Lower leg skin (tissue), 4 donors: ENCODE measurements at regions not wholly inside any gene's neighbourhood (a gene's known extent, or its start where the extent isn't known, plus 50 kb on each side); places are given as distances from the start of the nearest gene placed in this dataset.

ENCODE experiments used
- DNase-seq, 2 donors: peaks; one replicate each; pipeline ENCODE4 v3.0.0-alpha.2; 2019; ENCODE audit warnings: low spot score in 2 of 2
- H3K4me3 ChIP-seq: fragments of 200-600 bp; sonication (generic); 2 replicates; pipeline ENCODE4 v1.5.1; 2017; ENCODE audit warnings: mild to moderate bottlenecking, low read depth; ENCODE audit not compliant: poor library complexity, severe bottlenecking
- POLR2A ChIP-seq, 2 donors: fragments of 450-650 bp; IDR thresholded peaks; one replicate each; pipeline ENCODE4 v1.6.1; 2016 to 2017; ENCODE audit warnings: antibody characterized with exemption in 2 of 2, mild to moderate bottlenecking in 1 of 2, moderate library complexity in 1 of 2
- WGBS, 2 donors: methylation state at CpG; one replicate each; pipeline ENCODE4 v1.1.5; 2018; 5-methylcytosine and 5-hydroxymethylcytosine counted together
- intact Hi-C: fragments of 100-400 bp; cut with DNase I; formaldehyde crosslinking; loops from one replicate; pipeline ENCODE4 v1.15.0; 2023; ENCODE audit warnings: low total_unique reads
- TF ChIP-seq, protein P1 (sequence below), 3 donors: fragments of 450-650 bp; IDR thresholded peaks; one replicate each; pipeline ENCODE4 v1.5.1; 2016; ENCODE audit warnings: antibody characterized with exemption in 3 of 3, mild to moderate bottlenecking in 3 of 3, moderate library complexity in 2 of 3

DNA sequence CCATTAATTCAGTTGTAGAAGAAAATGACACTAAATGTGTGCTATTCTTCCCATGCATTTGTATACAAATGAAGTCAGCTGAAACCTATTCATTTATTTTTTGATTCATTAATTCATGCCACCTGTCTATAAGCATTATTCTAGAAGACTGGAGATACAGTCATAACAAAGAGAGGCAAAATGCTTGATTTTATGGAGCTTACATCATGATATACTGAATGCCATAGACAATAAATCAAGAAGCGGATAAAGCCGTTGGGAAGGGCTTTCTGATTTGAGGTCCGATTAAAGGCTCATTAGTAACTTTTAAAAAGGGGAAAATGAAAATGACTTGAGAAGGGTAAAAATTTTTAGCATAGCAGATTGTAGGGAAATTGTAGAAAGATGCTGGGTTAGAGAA is 494.9 kb downstream of the RERGL start:
- WGBS, 2 donors, result 81 to 84% methylated on average over 3 of the region's 3 CpGs
- no peak for TF ChIP-seq POLR2A (IDR thresholded peaks at IDR 0.05)
- TF ChIP-seq, protein P1, sequence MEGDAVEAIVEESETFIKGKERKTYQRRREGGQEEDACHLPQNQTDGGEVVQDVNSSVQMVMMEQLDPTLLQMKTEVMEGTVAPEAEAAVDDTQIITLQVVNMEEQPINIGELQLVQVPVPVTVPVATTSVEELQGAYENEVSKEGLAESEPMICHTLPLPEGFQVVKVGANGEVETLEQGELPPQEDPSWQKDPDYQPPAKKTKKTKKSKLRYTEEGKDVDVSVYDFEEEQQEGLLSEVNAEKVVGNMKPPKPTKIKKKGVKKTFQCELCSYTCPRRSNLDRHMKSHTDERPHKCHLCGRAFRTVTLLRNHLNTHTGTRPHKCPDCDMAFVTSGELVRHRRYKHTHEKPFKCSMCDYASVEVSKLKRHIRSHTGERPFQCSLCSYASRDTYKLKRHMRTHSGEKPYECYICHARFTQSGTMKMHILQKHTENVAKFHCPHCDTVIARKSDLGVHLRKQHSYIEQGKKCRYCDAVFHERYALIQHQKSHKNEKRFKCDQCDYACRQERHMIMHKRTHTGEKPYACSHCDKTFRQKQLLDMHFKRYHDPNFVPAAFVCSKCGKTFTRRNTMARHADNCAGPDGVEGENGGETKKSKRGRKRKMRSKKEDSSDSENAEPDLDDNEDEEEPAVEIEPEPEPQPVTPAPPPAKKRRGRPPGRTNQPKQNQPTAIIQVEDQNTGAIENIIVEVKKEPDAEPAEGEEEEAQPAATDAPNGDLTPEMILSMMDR (IDR thresholded peaks at IDR 0.05), result no peak
- intact Hi-C loops, result no loop called here

DNA sequence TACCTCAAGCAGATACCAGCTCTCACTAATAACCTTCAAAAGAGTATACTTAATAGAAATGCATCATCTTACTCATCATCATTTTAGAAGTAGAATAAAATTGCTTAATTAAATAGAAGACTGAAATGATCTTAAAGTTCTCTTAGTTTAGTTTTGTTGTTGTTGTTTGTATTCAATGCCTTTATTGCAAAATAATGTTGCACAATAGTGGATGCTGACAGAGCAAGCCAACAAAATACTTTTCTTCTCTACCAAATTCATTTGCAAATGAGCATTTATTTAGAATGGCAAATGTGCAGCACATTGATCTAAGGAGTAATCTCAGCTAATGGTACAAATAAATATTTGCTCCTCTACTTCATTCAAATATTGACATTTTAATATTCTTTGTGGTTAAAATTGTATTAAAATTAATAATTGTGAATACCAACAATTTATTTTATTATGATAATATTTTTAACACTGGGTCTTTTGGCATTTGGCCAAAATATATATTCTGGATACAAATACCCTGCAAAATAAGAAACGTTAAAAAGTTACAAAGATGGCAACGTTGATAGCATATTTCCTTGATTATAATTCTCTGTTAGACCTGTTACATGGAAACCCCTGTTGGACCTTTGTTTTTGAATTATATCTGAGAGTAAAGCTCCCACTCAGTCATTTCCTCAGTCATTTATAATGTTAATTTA is 496.1 kb downstream of the RERGL start:
- H3K4me3 ChIP-seq, result no peak overlapping the region
- 65 to 73% methylated on average over 2 of the region's 2 CpGs for WGBS, 2 donors
- TF ChIP-seq, protein P1 (IDR thresholded peaks at IDR 0.05), result no peak
- no peak for TF ChIP-seq POLR2A (IDR thresholded peaks at IDR 0.05)
- intact Hi-C loops, result no loop called here
- no peak for DNase-seq

More for the DNA sequence above, 494.9 kb downstream of the RERGL start:
- H3K4me3 ChIP-seq, result no peak overlapping the region
- no peak for DNase-seq

DNA sequence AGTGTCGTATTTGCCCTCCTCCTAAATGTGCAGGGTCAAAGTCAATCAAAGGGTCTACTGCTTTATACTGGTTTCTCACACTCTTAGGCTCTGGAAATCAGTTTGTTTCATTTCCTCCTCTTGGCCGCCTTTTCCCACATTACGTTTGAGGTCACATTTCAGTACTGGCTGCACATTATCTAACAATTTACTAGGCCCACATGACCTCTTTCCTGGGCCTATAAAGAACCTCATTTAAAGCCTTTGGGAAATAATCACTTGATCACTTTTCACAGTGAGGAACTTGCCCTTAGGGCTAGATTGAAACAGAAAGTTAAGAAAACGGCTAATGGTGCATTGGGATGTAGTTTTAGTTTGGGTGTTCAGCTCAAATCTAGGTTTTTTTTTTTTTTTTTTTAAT is 497.5 kb downstream of the RERGL start:
- no peak for TF ChIP-seq POLR2A (IDR thresholded peaks at IDR 0.05)
- TF ChIP-seq, protein P1 (IDR thresholded peaks at IDR 0.05), result no peak
- no peak overlapping the region for H3K4me3 ChIP-seq
- intact Hi-C loops, result loop anchor here (1.0 kb wide), 1 partner anchor 14 kb away; no protein-coding TSS in a partner anchor
- 65 to 66% methylated on average over 4 of the region's 4 CpGs for WGBS, 2 donors
- no peak for DNase-seq

DNA sequence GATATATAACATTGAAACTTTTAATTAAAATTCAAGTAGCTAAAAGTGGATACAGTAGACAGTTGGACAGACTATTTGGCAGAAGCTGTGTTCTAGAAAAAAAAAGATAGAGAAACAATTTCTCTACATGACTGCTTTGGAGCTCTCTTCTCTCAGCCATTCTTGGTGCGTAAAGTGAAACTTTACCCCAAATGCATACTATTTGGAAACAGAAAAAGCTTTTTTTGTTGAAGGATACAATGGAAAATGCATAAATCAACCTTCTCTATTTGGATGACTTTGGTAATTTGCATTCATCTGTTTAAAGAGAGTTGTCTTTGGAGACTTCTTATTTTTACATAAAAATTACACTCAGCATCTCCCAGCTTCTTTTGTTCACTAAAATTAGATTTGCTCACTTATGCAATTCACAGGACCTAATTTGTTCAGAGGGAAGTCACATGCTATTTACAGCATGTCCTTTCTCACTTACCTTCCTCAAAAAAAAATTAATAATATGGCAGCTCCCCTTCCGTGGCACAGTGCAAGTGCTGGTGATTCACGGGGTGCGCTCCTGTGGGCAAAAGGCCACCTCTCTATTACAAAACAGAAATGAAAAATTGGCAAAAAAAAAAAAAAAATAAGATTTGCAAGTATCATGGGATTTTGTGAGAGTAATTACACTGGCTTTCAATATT is 498.9 kb downstream of the RERGL start:
- intact Hi-C loops, result no loop called here
- 86 to 89% methylated on average over 4 of the region's 4 CpGs for WGBS, 2 donors
- TF ChIP-seq, protein P1 (IDR thresholded peaks at IDR 0.05), result no peak
- no peak for TF ChIP-seq POLR2A (IDR thresholded peaks at IDR 0.05)
- H3K4me3 ChIP-seq, result no peak overlapping the region
- no peak for DNase-seq

DNA sequence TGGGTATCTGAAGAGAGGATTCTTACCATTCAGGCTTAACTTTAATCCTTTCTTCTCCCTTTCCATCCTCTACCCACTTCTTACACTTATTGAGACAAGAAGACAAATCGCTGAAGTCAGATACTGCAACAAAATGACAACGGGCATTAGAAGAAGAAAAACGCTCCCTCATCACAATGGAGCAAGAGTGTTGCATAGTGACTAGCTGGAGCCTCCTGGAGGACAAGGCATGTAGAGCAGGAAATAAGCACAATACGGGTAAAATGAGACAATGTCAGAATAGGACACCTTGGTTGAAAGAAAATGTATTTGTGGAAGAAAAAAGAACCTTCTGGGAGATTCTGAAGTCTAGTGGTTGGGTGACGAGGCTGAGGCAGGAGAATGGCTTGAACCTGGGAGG is 501.0 kb downstream of the RERGL start:
- DNase-seq, result no peak
- intact Hi-C loops, result no loop called here
- H3K4me3 ChIP-seq, result no peak overlapping the region
- TF ChIP-seq POLR2A (IDR thresholded peaks at IDR 0.05), result no peak
- TF ChIP-seq, protein P1 (IDR thresholded peaks at IDR 0.05), result no peak
- WGBS, 2 donors, result 60 to 71% methylated on average over 5 of the region's 5 CpGs
